ENCODE measurements at regions not wholly inside any gene's neighbourhood (a gene's known extent, or its start where the extent isn't known, plus 50 kb on each side); places are given as distances from the start of the nearest gene placed in this dataset.
A peak's percentile ranks its signal among the peaks of the same experiment; 100 is the strongest.

- no peak overlapping the region for H3K27ac Mint-ChIP-seq
- no peaks in the 10 kb centered on the region for H3K36me3 Mint-ChIP-seq
- no peaks in the 10 kb centered on the region for H3K4me1 Mint-ChIP-seq
- ChIA-PET CTCF (no interaction called here), POLR2A (no interaction called here)
- no peaks in the 10 kb centered on the region for H3K27me3 ChIP-seq (replicated peaks in 1 of 2; ENCODE audit: control insufficient read depth in 2 of 2, extremely low read depth in 1 of 2, insufficient read depth in 2 of 2, low read length in 1 of 2)
- no peak for ATAC-seq (replicated peaks in 1 of 4)
- H3K9me3 ChIP-seq, result peaks cover 4% of the 10 kb centered on the region
- H3K4me3 Mint-ChIP-seq, result no peak overlapping the region
- no peaks in the 10 kb centered on the region for H3K27me3 Mint-ChIP-seq
- 86% methylated on average over 1 of the region's 1 CpG for WGBS (ENCODE audit: insufficient coverage)
- H3K9me3 Mint-ChIP-seq, result peaks cover 24 to 28% (median 25%) of the 10 kb centered on the region in 3 donors
- no peaks in the 10 kb centered on the region for H3K4me1 ChIP-seq (ENCODE audit: control insufficient read depth in 1 of 2, extremely low read depth in 1 of 2, insufficient read depth in 2 of 2, low read length in 2 of 2)
- H3K27ac ChIP-seq (ENCODE audit: low read length), result no peak overlapping the region
- H3K36me3 ChIP-seq (ENCODE audit: control insufficient read depth in 2 of 2, extremely low read depth in 1 of 2, insufficient read depth in 1 of 2, low read length in 1 of 2), result no peaks in the 10 kb centered on the region
- no peak overlapping the region for H3K4me3 ChIP-seq (ENCODE audit: control insufficient read depth in 1 of 2, extremely low read depth in 1 of 2, low read length in 1 of 2)
- DNase-seq, result no peak
Measured at GRCh38 chr11:91673705-91674104, 550.9 kb upstream of the FAT3 start.

GRCh38 chr11:91664521-91664920 lies 560.1 kb upstream of the FAT3 start:
- POLR2A ChIA-PET, result no interaction called here
- no peak for DNase-seq
- Mint-ChIP-seq H3K4me1 (no peaks in the 10 kb centered on the region), H3K9me3 (peaks cover 10 to 19% (median 11%) of the 10 kb centered on the region in 3 donors), H3K27me3 (no peaks in the 10 kb centered on the region), H3K27ac (no peak overlapping the region), H3K36me3 (no peaks in the 10 kb centered on the region), H3K4me3 (no peak overlapping the region)
- no peak overlapping the region for H3K27ac ChIP-seq (ENCODE audit: low read length)
- H3K4me3 ChIP-seq (ENCODE audit: control insufficient read depth in 1 of 2, extremely low read depth in 1 of 2, low read length in 1 of 2), result no peak overlapping the region
- no peaks in the 10 kb centered on the region for H3K9me3 ChIP-seq
- WGBS (ENCODE audit: insufficient coverage), result no CpG with 5 or more reads among the region's 3 CpGs
- ATAC-seq (replicated peaks in 1 of 4), result no peak
- no peaks in the 10 kb centered on the region for H3K36me3 ChIP-seq (ENCODE audit: control insufficient read depth in 2 of 2, extremely low read depth in 1 of 2, insufficient read depth in 1 of 2, low read length in 1 of 2)
- H3K4me1 ChIP-seq (ENCODE audit: control insufficient read depth in 1 of 2, extremely low read depth in 1 of 2, insufficient read depth in 2 of 2, low read length in 2 of 2), result no peaks in the 10 kb centered on the region
- CTCF ChIA-PET, result no interaction called here
- no peaks in the 10 kb centered on the region for H3K27me3 ChIP-seq (replicated peaks in 1 of 2; ENCODE audit: control insufficient read depth in 2 of 2, extremely low read depth in 1 of 2, insufficient read depth in 2 of 2, low read length in 1 of 2)

- H3K36me3 ChIP-seq (ENCODE audit: control insufficient read depth in 2 of 2, extremely low read depth in 1 of 2, insufficient read depth in 1 of 2, low read length in 1 of 2), result no peaks in the 10 kb centered on the region
- POLR2A ChIA-PET, result no interaction called here
- H3K9me3 ChIP-seq, result no peaks in the 10 kb centered on the region
- Mint-ChIP-seq H3K36me3 (no peaks in the 10 kb centered on the region), H3K9me3 (peaks cover 5 to 13% (median 12%) of the 10 kb centered on the region in 3 donors), H3K4me3 (no peak overlapping the region), H3K4me1 (no peaks in the 10 kb centered on the region), H3K27me3 (no peaks in the 10 kb centered on the region), H3K27ac (no peak overlapping the region)
- no peak overlapping the region for H3K4me3 ChIP-seq (ENCODE audit: control insufficient read depth in 1 of 2, extremely low read depth in 1 of 2, low read length in 1 of 2)
- H3K4me1 ChIP-seq (ENCODE audit: control insufficient read depth in 1 of 2, extremely low read depth in 1 of 2, insufficient read depth in 2 of 2, low read length in 2 of 2), result no peaks in the 10 kb centered on the region
- CTCF ChIA-PET, result no interaction called here
- no peak overlapping the region for H3K27ac ChIP-seq (ENCODE audit: low read length)
- H3K27me3 ChIP-seq (replicated peaks in 1 of 2; ENCODE audit: control insufficient read depth in 2 of 2, extremely low read depth in 1 of 2, insufficient read depth in 2 of 2, low read length in 1 of 2), result no peaks in the 10 kb centered on the region
- no CpG with 5 or more reads among the region's 1 CpG for WGBS (ENCODE audit: insufficient coverage)
- ATAC-seq (replicated peaks in 1 of 4), result no peak
- DNase-seq, result no peak
Measured at GRCh38 chr11:91660036-91660435, 564.6 kb upstream of the FAT3 start.

GRCh38 chr11:91654686-91655085 lies 569.9 kb upstream of the FAT3 start:
- no peak overlapping the region for H3K27ac ChIP-seq (ENCODE audit: low read length)
- Mint-ChIP-seq H3K36me3 (no peaks in the 10 kb centered on the region), H3K9me3 (peaks cover 5 to 12% (median 7%) of the 10 kb centered on the region in 3 donors), H3K4me1 (no peaks in the 10 kb centered on the region), H3K27ac (no peak overlapping the region), H3K27me3 (no peaks in the 10 kb centered on the region), H3K4me3 (no peak overlapping the region)
- H3K4me1 ChIP-seq (ENCODE audit: control insufficient read depth in 1 of 2, extremely low read depth in 1 of 2, insufficient read depth in 2 of 2, low read length in 2 of 2), result no peaks in the 10 kb centered on the region
- ChIA-PET POLR2A (no interaction called here), CTCF (no interaction called here)
- ATAC-seq (replicated peaks in 1 of 4) (no peak), DNase-seq (no peak)
- no peaks in the 10 kb centered on the region for H3K9me3 ChIP-seq
- no peak overlapping the region for H3K4me3 ChIP-seq (ENCODE audit: control insufficient read depth in 1 of 2, extremely low read depth in 1 of 2, low read length in 1 of 2)
- no CpG with 5 or more reads among the region's 2 CpGs for WGBS (ENCODE audit: insufficient coverage)
- H3K27me3 ChIP-seq (replicated peaks in 1 of 2; ENCODE audit: control insufficient read depth in 2 of 2, extremely low read depth in 1 of 2, insufficient read depth in 2 of 2, low read length in 1 of 2), result no peaks in the 10 kb centered on the region
- H3K36me3 ChIP-seq (ENCODE audit: control insufficient read depth in 2 of 2, extremely low read depth in 1 of 2, insufficient read depth in 1 of 2, low read length in 1 of 2), result no peaks in the 10 kb centered on the region

GRCh38 chr11:91653079-91653754 lies 571.4 kb upstream of the FAT3 start:
- Histone ChIP-seq H3K4me1 (ENCODE audit: control insufficient read depth in 1 of 2, extremely low read depth in 1 of 2, insufficient read depth in 2 of 2, low read length in 2 of 2) (no peaks in the 10 kb centered on the region), H3K9me3 (no peaks in the 10 kb centered on the region), H3K36me3 (ENCODE audit: control insufficient read depth in 2 of 2, extremely low read depth in 1 of 2, insufficient read depth in 1 of 2, low read length in 1 of 2) (no peaks in the 10 kb centered on the region), H3K4me3 (ENCODE audit: control insufficient read depth in 1 of 2, extremely low read depth in 1 of 2, low read length in 1 of 2) (no peak overlapping the region), H3K27me3 (replicated peaks in 1 of 2; ENCODE audit: control insufficient read depth in 2 of 2, extremely low read depth in 1 of 2, insufficient read depth in 2 of 2, low read length in 1 of 2) (no peaks in the 10 kb centered on the region), H3K27ac (ENCODE audit: low read length) (no peak overlapping the region)
- Mint-ChIP-seq H3K27me3 (no peaks in the 10 kb centered on the region), H3K4me3 (no peak overlapping the region), H3K36me3 (no peaks in the 10 kb centered on the region), H3K4me1 (no peaks in the 10 kb centered on the region), H3K9me3 (peaks cover 5 to 11% (median 6%) of the 10 kb centered on the region in 3 donors), H3K27ac (no peak overlapping the region)
- CTCF ChIA-PET, result no interaction called here
- ATAC-seq (replicated peaks in 1 of 4), result peak in 1 of 4 experiments; percentile 24
- no peak for DNase-seq
- WGBS (ENCODE audit: insufficient coverage), result no CpG with 5 or more reads among the region's 2 CpGs
- POLR2A ChIA-PET, result no interaction called here

- Mint-ChIP-seq H3K4me1 (no peaks in the 10 kb centered on the region), H3K9me3 (peaks cover 2 to 11% (median 6%) of the 10 kb centered on the region in 3 donors), H3K27me3 (no peaks in the 10 kb centered on the region), H3K36me3 (no peaks in the 10 kb centered on the region), H3K27ac (no peak overlapping the region), H3K4me3 (no peak overlapping the region)
- H3K27me3 ChIP-seq (replicated peaks in 1 of 2; ENCODE audit: control insufficient read depth in 2 of 2, extremely low read depth in 1 of 2, insufficient read depth in 2 of 2, low read length in 1 of 2), result no peaks in the 10 kb centered on the region
- DNase-seq, result no peak
- 92% methylated on average over 2 of the region's 5 CpGs for WGBS (ENCODE audit: insufficient coverage)
- no peak overlapping the region for H3K27ac ChIP-seq (ENCODE audit: low read length)
- no peaks in the 10 kb centered on the region for H3K4me1 ChIP-seq (ENCODE audit: control insufficient read depth in 1 of 2, extremely low read depth in 1 of 2, insufficient read depth in 2 of 2, low read length in 2 of 2)
- H3K9me3 ChIP-seq, result no peaks in the 10 kb centered on the region
- CTCF ChIA-PET, result no interaction called here
- POLR2A ChIA-PET, result interaction anchor here in 1 of 2 donors (0.6 kb wide), 1 partner anchor 167 kb away, joined by 4 read pairs; no protein-coding TSS in a partner anchor
- H3K36me3 ChIP-seq (ENCODE audit: control insufficient read depth in 2 of 2, extremely low read depth in 1 of 2, insufficient read depth in 1 of 2, low read length in 1 of 2), result no peaks in the 10 kb centered on the region
- no peak for ATAC-seq (replicated peaks in 1 of 4)
- no peak overlapping the region for H3K4me3 ChIP-seq (ENCODE audit: control insufficient read depth in 1 of 2, extremely low read depth in 1 of 2, low read length in 1 of 2)
Measured at GRCh38 chr11:91650802-91651201, 573.8 kb upstream of the FAT3 start.

- ChIA-PET POLR2A (no interaction called here), CTCF (no interaction called here)
- H3K4me3 Mint-ChIP-seq, result no peak overlapping the region
- no peak for DNase-seq
- H3K36me3 Mint-ChIP-seq, result no peaks in the 10 kb centered on the region
- WGBS (ENCODE audit: insufficient coverage), result 83% methylated on average over 1 of the region's 3 CpGs
- Histone ChIP-seq H3K9me3 (no peaks in the 10 kb centered on the region), H3K4me1 (ENCODE audit: control insufficient read depth in 1 of 2, extremely low read depth in 1 of 2, insufficient read depth in 2 of 2, low read length in 2 of 2) (no peaks in the 10 kb centered on the region), H3K4me3 (ENCODE audit: control insufficient read depth in 1 of 2, extremely low read depth in 1 of 2, low read length in 1 of 2) (no peak overlapping the region), H3K27ac (ENCODE audit: low read length) (no peak overlapping the region), H3K27me3 (replicated peaks in 1 of 2; ENCODE audit: control insufficient read depth in 2 of 2, extremely low read depth in 1 of 2, insufficient read depth in 2 of 2, low read length in 1 of 2) (no peaks in the 10 kb centered on the region), H3K36me3 (ENCODE audit: control insufficient read depth in 2 of 2, extremely low read depth in 1 of 2, insufficient read depth in 1 of 2, low read length in 1 of 2) (no peaks in the 10 kb centered on the region)
- no peaks in the 10 kb centered on the region for H3K27me3 Mint-ChIP-seq
- peaks cover 10 to 15% (median 14%) of the 10 kb centered on the region in 3 donors for H3K9me3 Mint-ChIP-seq
- H3K4me1 Mint-ChIP-seq, result no peaks in the 10 kb centered on the region
- ATAC-seq (replicated peaks in 1 of 4), result no peak
- no peak overlapping the region for H3K27ac Mint-ChIP-seq
Measured at GRCh38 chr11:91641153-91641552, 583.5 kb upstream of the FAT3 start.
